ENCODE measurements at regions not wholly inside any gene's neighbourhood (a gene's known extent, or its start where the extent isn't known, plus 50 kb on each side); places are given as distances from the start of the nearest gene placed in this dataset.

DNA sequence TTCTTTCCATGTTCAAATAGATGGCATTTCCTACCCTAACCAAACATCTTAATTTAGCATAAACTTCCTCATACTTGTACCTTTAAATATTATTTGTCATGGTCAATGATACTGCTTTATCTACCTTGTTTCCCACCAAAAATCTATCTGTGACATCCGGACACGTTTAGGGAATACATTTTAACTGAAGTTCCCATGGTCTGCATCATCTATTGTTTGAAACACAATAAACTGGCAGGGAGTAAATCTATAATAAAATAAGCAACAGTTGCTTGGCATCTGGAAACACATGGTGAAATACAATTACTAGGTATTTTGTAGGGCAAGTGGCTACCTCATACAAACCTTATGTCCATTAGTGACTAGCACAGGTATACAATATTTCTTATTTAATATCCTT, 289.1 kb downstream of the GJA1 start:
- TF ChIP-seq, protein P1, sequence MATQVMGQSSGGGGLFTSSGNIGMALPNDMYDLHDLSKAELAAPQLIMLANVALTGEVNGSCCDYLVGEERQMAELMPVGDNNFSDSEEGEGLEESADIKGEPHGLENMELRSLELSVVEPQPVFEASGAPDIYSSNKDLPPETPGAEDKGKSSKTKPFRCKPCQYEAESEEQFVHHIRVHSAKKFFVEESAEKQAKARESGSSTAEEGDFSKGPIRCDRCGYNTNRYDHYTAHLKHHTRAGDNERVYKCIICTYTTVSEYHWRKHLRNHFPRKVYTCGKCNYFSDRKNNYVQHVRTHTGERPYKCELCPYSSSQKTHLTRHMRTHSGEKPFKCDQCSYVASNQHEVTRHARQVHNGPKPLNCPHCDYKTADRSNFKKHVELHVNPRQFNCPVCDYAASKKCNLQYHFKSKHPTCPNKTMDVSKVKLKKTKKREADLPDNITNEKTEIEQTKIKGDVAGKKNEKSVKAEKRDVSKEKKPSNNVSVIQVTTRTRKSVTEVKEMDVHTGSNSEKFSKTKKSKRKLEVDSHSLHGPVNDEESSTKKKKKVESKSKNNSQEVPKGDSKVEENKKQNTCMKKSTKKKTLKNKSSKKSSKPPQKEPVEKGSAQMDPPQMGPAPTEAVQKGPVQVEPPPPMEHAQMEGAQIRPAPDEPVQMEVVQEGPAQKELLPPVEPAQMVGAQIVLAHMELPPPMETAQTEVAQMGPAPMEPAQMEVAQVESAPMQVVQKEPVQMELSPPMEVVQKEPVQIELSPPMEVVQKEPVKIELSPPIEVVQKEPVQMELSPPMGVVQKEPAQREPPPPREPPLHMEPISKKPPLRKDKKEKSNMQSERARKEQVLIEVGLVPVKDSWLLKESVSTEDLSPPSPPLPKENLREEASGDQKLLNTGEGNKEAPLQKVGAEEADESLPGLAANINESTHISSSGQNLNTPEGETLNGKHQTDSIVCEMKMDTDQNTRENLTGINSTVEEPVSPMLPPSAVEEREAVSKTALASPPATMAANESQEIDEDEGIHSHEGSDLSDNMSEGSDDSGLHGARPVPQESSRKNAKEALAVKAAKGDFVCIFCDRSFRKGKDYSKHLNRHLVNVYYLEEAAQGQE (IDR thresholded peaks at IDR 0.05; ENCODE audit: low read depth): no peak
- TF ChIP-seq CEBPB (IDR thresholded peaks at IDR 0.05) (no peak), EP300 (IDR thresholded peaks at IDR 0.05; ENCODE audit: borderline replicate concordance) (no peak), EGR1 (IDR thresholded peaks at IDR 0.05) (no peak), NFIC (IDR thresholded peaks at IDR 0.05) (no peak)

DNA sequence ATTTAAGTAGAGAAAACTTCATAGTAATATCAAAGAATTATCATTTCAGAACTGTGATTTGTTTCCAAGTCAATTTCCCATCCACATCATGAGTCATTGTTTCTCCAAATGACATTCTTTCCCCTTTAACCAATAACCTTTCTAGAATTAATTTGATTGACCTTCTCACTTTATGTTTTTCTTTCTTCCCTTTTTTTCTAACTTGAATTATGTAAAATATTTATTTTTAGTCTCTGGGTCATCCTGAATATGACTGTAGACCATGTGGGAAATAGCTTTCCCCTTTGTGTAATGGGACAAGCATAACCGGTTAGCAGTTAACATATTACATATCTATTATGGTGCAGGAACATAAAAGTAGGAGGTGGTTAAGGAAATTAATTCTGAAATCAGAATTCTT, 291.1 kb downstream of the GJA1 start:
- TF ChIP-seq EGR1 (IDR thresholded peaks at IDR 0.05): no peak
- TF ChIP-seq, protein P1 (IDR thresholded peaks at IDR 0.05; ENCODE audit: low read depth): no peak
- TF ChIP-seq ZBTB7A (IDR thresholded peaks at IDR 0.05; ENCODE audit: low read depth): no peak
- TF ChIP-seq, protein P2, sequence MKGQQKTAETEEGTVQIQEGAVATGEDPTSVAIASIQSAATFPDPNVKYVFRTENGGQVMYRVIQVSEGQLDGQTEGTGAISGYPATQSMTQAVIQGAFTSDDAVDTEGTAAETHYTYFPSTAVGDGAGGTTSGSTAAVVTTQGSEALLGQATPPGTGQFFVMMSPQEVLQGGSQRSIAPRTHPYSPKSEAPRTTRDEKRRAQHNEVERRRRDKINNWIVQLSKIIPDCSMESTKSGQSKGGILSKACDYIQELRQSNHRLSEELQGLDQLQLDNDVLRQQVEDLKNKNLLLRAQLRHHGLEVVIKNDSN (IDR thresholded peaks at IDR 0.05): no peak
- TF ChIP-seq CEBPB (IDR thresholded peaks at IDR 0.05): no peak
- no peak for TF ChIP-seq TEAD4 (IDR thresholded peaks at IDR 0.05)
- no peak for TF ChIP-seq FOXM1 (IDR thresholded peaks at IDR 0.05; ENCODE audit: borderline replicate concordance, low read depth)
- TF ChIP-seq TCF12 (IDR thresholded peaks at IDR 0.05; ENCODE audit: low read depth): no peak
- no peak for TF ChIP-seq YY1 (IDR thresholded peaks at IDR 0.05; ENCODE audit: low read depth)
- TF ChIP-seq, protein P3, sequence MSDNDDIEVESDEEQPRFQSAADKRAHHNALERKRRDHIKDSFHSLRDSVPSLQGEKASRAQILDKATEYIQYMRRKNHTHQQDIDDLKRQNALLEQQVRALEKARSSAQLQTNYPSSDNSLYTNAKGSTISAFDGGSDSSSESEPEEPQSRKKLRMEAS (IDR thresholded peaks at IDR 0.05): no peak
- no peak for TF ChIP-seq NFIC (IDR thresholded peaks at IDR 0.05)
- TF ChIP-seq RAD21 (IDR thresholded peaks at IDR 0.05; ENCODE audit: low read depth): no peak
- TF ChIP-seq EP300 (IDR thresholded peaks at IDR 0.05; ENCODE audit: borderline replicate concordance): no peak

DNA sequence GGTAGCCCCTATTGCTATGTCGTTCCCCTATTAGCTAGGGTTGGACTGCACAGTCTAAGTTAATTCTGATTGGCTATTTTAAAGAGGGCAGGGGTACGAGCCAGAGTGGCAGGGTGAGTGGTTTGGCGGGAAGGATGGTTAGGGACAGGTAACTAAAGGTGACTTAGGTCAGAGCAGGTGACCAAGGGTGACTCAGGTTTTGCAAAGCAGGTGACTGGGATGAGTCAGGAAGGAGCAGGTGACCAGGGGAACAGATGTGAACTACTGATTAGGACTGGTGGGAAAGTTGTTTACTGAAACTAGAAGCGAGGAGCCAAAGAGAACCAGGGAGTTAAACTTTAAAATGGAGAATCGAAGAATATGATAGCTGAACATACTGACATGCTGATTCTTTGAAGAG, 295.2 kb downstream of the GJA1 start:
- TF ChIP-seq RAD21 (IDR thresholded peaks at IDR 0.05; ENCODE audit: low read depth): no peak
- no peak for TF ChIP-seq CEBPB (IDR thresholded peaks at IDR 0.05)
- TF ChIP-seq, protein P2 (IDR thresholded peaks at IDR 0.05): no peak
- TF ChIP-seq EP300 (IDR thresholded peaks at IDR 0.05; ENCODE audit: borderline replicate concordance): no peak
- TF ChIP-seq CREB1 (IDR thresholded peaks at IDR 0.05; ENCODE audit: low read depth): no peak
- TF ChIP-seq TEAD4 (IDR thresholded peaks at IDR 0.05): no peak
- TF ChIP-seq ZBTB7A (IDR thresholded peaks at IDR 0.05; ENCODE audit: low read depth): no peak
- no peak for TF ChIP-seq TAF1 (IDR thresholded peaks at IDR 0.05; ENCODE audit: low read depth)
- TF ChIP-seq, protein P1 (IDR thresholded peaks at IDR 0.05; ENCODE audit: low read depth): no peak
- TF ChIP-seq, protein P3 (IDR thresholded peaks at IDR 0.05): no peak
- no peak for TF ChIP-seq YY1 (IDR thresholded peaks at IDR 0.05; ENCODE audit: low read depth)
- no peak for TF ChIP-seq NFIC (IDR thresholded peaks at IDR 0.05)
- TF ChIP-seq EGR1 (IDR thresholded peaks at IDR 0.05): no peak
- no peak for TF ChIP-seq TCF12 (IDR thresholded peaks at IDR 0.05; ENCODE audit: low read depth)
- TF ChIP-seq FOXM1 (IDR thresholded peaks at IDR 0.05; ENCODE audit: borderline replicate concordance, low read depth): no peak

DNA sequence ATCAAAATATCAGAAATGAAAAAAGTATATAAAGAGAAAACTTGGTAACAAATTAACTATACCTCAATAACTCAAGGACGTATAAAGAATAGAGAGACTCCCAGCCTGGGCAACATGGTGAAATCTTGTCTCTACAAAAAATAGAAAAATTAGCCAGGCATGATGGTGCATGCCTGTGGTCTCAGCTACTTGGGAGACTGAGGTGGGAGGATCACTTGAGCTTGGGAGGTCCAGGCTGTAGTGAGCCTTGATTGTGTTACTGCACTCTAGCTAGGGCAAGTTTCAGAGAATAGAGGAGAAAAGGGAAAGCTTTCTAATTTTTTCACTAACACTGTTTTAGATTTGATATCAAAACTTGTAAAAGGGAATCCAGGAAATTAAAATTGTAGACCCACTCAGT, 295.9 kb downstream of the GJA1 start:
- TF ChIP-seq CREB1 (IDR thresholded peaks at IDR 0.05; ENCODE audit: low read depth): no peak
- no peak for TF ChIP-seq YY1 (IDR thresholded peaks at IDR 0.05; ENCODE audit: low read depth)
- TF ChIP-seq EP300 (IDR thresholded peaks at IDR 0.05; ENCODE audit: borderline replicate concordance): no peak
- no peak for TF ChIP-seq TCF12 (IDR thresholded peaks at IDR 0.05; ENCODE audit: low read depth)
- no peak for TF ChIP-seq ZBTB7A (IDR thresholded peaks at IDR 0.05; ENCODE audit: low read depth)

DNA sequence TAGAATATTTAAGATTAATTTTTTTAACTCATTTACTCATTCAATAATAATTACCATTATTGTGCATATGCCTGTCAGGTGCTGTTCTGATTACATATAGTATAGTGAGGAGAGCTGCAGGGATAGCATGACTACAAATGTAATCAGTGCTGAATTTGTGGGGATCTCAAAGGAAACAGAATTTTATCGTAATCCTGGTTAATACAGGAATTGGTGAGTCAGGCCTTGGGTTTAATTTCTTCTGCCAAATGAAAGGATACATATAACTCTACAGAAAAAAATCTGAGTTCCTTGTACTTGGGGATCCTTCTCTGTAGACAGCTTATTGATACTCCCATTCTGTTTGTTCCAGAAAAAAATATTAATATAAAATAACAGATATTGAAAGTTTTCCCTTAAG, 297.2 kb downstream of the GJA1 start:
- TF ChIP-seq, protein P1 (IDR thresholded peaks at IDR 0.05; ENCODE audit: low read depth): no peak

Data from Ishikawa (cell line).